Activated CD4-positive, alpha-beta T cell treated with anti-CD3 and anti-CD28 coated beads, Interleukin-2, amount 10 ng/mL, durations not matched to agents 24 days and 14 days (primary cell): ENCODE measurements at regions not wholly inside any gene's neighbourhood (a gene's known extent, or its start where the extent isn't known, plus 50 kb on each side); places are given as distances from the start of the nearest gene placed in this dataset.

Experiments
- DNase-seq: peaks from one replicate; pipeline ENCODE4 v3.0.0; 2022
- H3K27ac Mint-ChIP-seq: one replicate; pipeline ENCODE4 v1.8.0; 2022; ENCODE audit warnings: mild to moderate bottlenecking, mixed read lengths
- H3K27me3 Mint-ChIP-seq: one replicate; pipeline ENCODE4 v1.8.0; 2022; ENCODE audit warnings: mixed read lengths
- H3K36me3 Mint-ChIP-seq: one replicate; pipeline ENCODE4 v1.8.0; 2022; ENCODE audit warnings: low read depth, mild to moderate bottlenecking, mixed read lengths
- H3K4me1 Mint-ChIP-seq: one replicate; pipeline ENCODE4 v1.8.0; 2021; ENCODE audit warnings: mixed read lengths
- H3K4me3 Mint-ChIP-seq: one replicate; pipeline ENCODE4 v1.8.0; 2022; ENCODE audit warnings: mild to moderate bottlenecking, moderate library complexity, mixed read lengths
- H3K9me3 Mint-ChIP-seq: one replicate; pipeline ENCODE4 v1.8.0; 2021; ENCODE audit warnings: mixed read lengths
- intact Hi-C: fragments of 100-400 bp; cut with micrococcal nuclease; formaldehyde crosslinking; loops from one replicate; pipeline ENCODE4 v1.15.1; 2023

- no peak overlapping the region for H3K27ac Mint-ChIP-seq
- no peak overlapping the region for H3K4me3 Mint-ChIP-seq
- H3K36me3 Mint-ChIP-seq, result no peaks in the 10 kb centered on the region
- H3K27me3 Mint-ChIP-seq, result no peaks in the 10 kb centered on the region
- H3K9me3 Mint-ChIP-seq, result no peaks in the 10 kb centered on the region
- intact Hi-C loops, result no loop called here
- DNase-seq, result no peak
- H3K4me1 Mint-ChIP-seq, result no peaks in the 10 kb centered on the region
Observed at GRCh38 chr1:95427525-95427924, 193.5 kb downstream of the RWDD3 start.

- H3K4me1 Mint-ChIP-seq, result no peaks in the 10 kb centered on the region
- no peak overlapping the region for H3K27ac Mint-ChIP-seq
- no peaks in the 10 kb centered on the region for H3K27me3 Mint-ChIP-seq
- intact Hi-C loops, result no loop called here
- no peaks in the 10 kb centered on the region for H3K9me3 Mint-ChIP-seq
- no peaks in the 10 kb centered on the region for H3K36me3 Mint-ChIP-seq
- DNase-seq, result no peak
- H3K4me3 Mint-ChIP-seq, result no peak overlapping the region
Observed at GRCh38 chr1:95431235-95431634, 197.2 kb downstream of the RWDD3 start.

GRCh38 chr1:95435611-95436010 lies 201.6 kb downstream of the RWDD3 start:
- Mint-ChIP-seq H3K4me3 (no peak overlapping the region), H3K27me3 (no peaks in the 10 kb centered on the region), H3K27ac (no peak overlapping the region), H3K9me3 (no peaks in the 10 kb centered on the region), H3K36me3 (no peaks in the 10 kb centered on the region), H3K4me1 (no peaks in the 10 kb centered on the region)
- intact Hi-C loops, result no loop called here
- no peak for DNase-seq

GRCh38 chr1:95437011-95437410 lies 203.0 kb downstream of the RWDD3 start:
- no peaks in the 10 kb centered on the region for H3K27me3 Mint-ChIP-seq
- DNase-seq, result no peak
- intact Hi-C loops, result no loop called here

GRCh38 chr1:95437781-95438180 lies 203.8 kb downstream of the RWDD3 start:
- intact Hi-C loops, result no loop called here
- Mint-ChIP-seq H3K36me3 (no peaks in the 10 kb centered on the region), H3K4me3 (no peak overlapping the region), H3K27me3 (no peaks in the 10 kb centered on the region), H3K4me1 (no peaks in the 10 kb centered on the region), H3K9me3 (no peaks in the 10 kb centered on the region), H3K27ac (no peak overlapping the region)
- DNase-seq, result no peak

More at GRCh38 chr1:95437011-95437410, 203.0 kb downstream of the RWDD3 start:
- Mint-ChIP-seq H3K36me3 (no peaks in the 10 kb centered on the region), H3K9me3 (no peaks in the 10 kb centered on the region), H3K4me3 (no peak overlapping the region), H3K27ac (no peak overlapping the region), H3K4me1 (no peaks in the 10 kb centered on the region)

- Mint-ChIP-seq H3K27me3 (no peaks in the 10 kb centered on the region), H3K36me3 (no peaks in the 10 kb centered on the region), H3K4me1 (no peaks in the 10 kb centered on the region), H3K27ac (no peak overlapping the region), H3K9me3 (no peaks in the 10 kb centered on the region), H3K4me3 (no peak overlapping the region)
- DNase-seq, result no peak
- intact Hi-C loops, result no loop called here
Observed at GRCh38 chr1:95438218-95438948, 204.4 kb downstream of the RWDD3 start.

GRCh38 chr1:95440511-95440910 lies 206.5 kb downstream of the RWDD3 start:
- H3K4me1 Mint-ChIP-seq, result no peaks in the 10 kb centered on the region
- H3K36me3 Mint-ChIP-seq, result no peaks in the 10 kb centered on the region
- intact Hi-C loops, result no loop called here
- no peak overlapping the region for H3K27ac Mint-ChIP-seq
- H3K9me3 Mint-ChIP-seq, result no peaks in the 10 kb centered on the region
- no peaks in the 10 kb centered on the region for H3K27me3 Mint-ChIP-seq
- H3K4me3 Mint-ChIP-seq, result no peak overlapping the region
- DNase-seq, result no peak

- no peaks in the 10 kb centered on the region for H3K4me1 Mint-ChIP-seq
- no peak overlapping the region for H3K27ac Mint-ChIP-seq
- no peaks in the 10 kb centered on the region for H3K36me3 Mint-ChIP-seq
- H3K27me3 Mint-ChIP-seq, result no peaks in the 10 kb centered on the region
- no peak overlapping the region for H3K4me3 Mint-ChIP-seq
- no peak for DNase-seq
- H3K9me3 Mint-ChIP-seq, result peaks cover 7% of the 10 kb centered on the region
- intact Hi-C loops, result no loop called here
Observed at GRCh38 chr1:95449516-95449915, 215.5 kb downstream of the RWDD3 start.

- intact Hi-C loops, result no loop called here
- no peak overlapping the region for H3K4me3 Mint-ChIP-seq
- no peak for DNase-seq
- H3K4me1 Mint-ChIP-seq, result no peaks in the 10 kb centered on the region
- H3K27ac Mint-ChIP-seq, result no peak overlapping the region
- H3K36me3 Mint-ChIP-seq, result no peaks in the 10 kb centered on the region
- no peaks in the 10 kb centered on the region for H3K27me3 Mint-ChIP-seq
- peaks cover 7% of the 10 kb centered on the region for H3K9me3 Mint-ChIP-seq
Observed at GRCh38 chr1:95451054-95451453, 217.0 kb downstream of the RWDD3 start.

- DNase-seq, result no peak
- Mint-ChIP-seq H3K27ac (no peak overlapping the region), H3K36me3 (no peaks in the 10 kb centered on the region), H3K27me3 (no peaks in the 10 kb centered on the region), H3K9me3 (peaks cover 7% of the 10 kb centered on the region), H3K4me3 (no peak overlapping the region), H3K4me1 (no peaks in the 10 kb centered on the region)
- intact Hi-C loops, result no loop called here
Observed at GRCh38 chr1:95451904-95452303, 217.9 kb downstream of the RWDD3 start.

GRCh38 chr1:95453053-95453452 lies 219.0 kb downstream of the RWDD3 start:
- Mint-ChIP-seq H3K4me1 (no peaks in the 10 kb centered on the region), H3K9me3 (peaks cover 7% of the 10 kb centered on the region), H3K27ac (no peak overlapping the region), H3K4me3 (no peak overlapping the region), H3K36me3 (no peaks in the 10 kb centered on the region), H3K27me3 (no peaks in the 10 kb centered on the region)
- intact Hi-C loops, result no loop called here
- no peak for DNase-seq

- peaks cover under 1% of the 10 kb centered on the region for H3K9me3 Mint-ChIP-seq
Observed at GRCh38 chr1:95467036-95467435, 233.0 kb downstream of the RWDD3 start.

GRCh38 chr1:95475686-95476457 lies 241.9 kb downstream of the RWDD3 start:
- no peak for DNase-seq
- Mint-ChIP-seq H3K36me3 (no peaks in the 10 kb centered on the region), H3K9me3 (peaks cover 22% of the 10 kb centered on the region), H3K4me1 (no peaks in the 10 kb centered on the region), H3K27me3 (no peaks in the 10 kb centered on the region), H3K27ac (no peak overlapping the region), H3K4me3 (no peak overlapping the region)
- intact Hi-C loops, result no loop called here

More at GRCh38 chr1:95467036-95467435, 233.0 kb downstream of the RWDD3 start:
- H3K27ac Mint-ChIP-seq, result no peak overlapping the region
- intact Hi-C loops, result no loop called here
- no peaks in the 10 kb centered on the region for H3K36me3 Mint-ChIP-seq
- H3K4me1 Mint-ChIP-seq, result no peaks in the 10 kb centered on the region
- no peak for DNase-seq
- H3K27me3 Mint-ChIP-seq, result no peaks in the 10 kb centered on the region
- no peak overlapping the region for H3K4me3 Mint-ChIP-seq

GRCh38 chr1:95496307-95496706 lies 262.3 kb downstream of the RWDD3 start:
- no peaks in the 10 kb centered on the region for H3K36me3 Mint-ChIP-seq
- intact Hi-C loops, result no loop called here
- no peaks in the 10 kb centered on the region for H3K27me3 Mint-ChIP-seq
- no peaks in the 10 kb centered on the region for H3K9me3 Mint-ChIP-seq
- no peaks in the 10 kb centered on the region for H3K4me1 Mint-ChIP-seq
- DNase-seq, result no peak
- no peak overlapping the region for H3K27ac Mint-ChIP-seq
- H3K4me3 Mint-ChIP-seq, result no peak overlapping the region
